ENCODE measurements at regions not wholly inside any gene's neighbourhood (a gene's known extent, or its start where the extent isn't known, plus 50 kb on each side); places are given as distances from the start of the nearest gene placed in this dataset.

DNA sequence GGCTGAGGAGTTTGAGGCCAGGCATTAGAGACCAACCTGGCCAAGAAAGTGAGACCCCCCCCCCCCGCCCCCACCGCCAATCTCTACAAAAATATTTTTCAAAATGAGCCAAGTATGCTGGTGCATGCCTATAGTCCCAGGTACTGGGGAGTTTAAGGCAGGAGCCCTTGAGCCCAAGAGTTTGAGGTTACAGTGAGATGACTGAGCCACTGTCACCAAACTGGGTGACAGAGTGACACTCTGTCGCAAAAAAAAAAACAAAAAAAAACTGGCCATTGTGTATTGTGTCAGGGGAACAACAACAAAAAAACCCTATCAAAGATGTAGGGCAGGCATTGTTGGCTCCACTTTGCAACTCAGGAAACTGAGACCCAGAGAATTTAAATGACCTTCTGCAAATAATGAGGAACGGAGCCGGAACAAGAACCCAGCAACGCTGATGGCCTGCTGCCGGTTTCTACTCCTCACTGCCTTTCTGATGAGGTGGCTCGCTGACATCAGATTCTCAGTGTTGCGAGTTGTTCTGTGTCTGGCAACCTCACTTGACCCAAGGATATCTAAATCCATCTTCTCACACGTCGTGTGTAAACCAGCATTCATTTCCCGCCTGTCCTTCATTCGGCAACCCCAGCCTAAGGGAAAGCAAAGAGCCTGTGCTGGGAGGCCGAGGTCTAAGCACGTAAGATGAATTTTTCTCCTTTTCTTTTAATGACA is 195.2 kb upstream of the CRY1 start:
- H3K4me1 ChIP-seq (ENCODE audit: control insufficient read depth, insufficient read depth, low read length) = no peaks in the 10 kb centered on the region
- no peaks in the 10 kb centered on the region for H3K9me3 ChIP-seq (ENCODE audit: control insufficient read depth, insufficient read depth, low read depth, low read length)
- POLR2A ChIA-PET = no interaction called here

DNA sequence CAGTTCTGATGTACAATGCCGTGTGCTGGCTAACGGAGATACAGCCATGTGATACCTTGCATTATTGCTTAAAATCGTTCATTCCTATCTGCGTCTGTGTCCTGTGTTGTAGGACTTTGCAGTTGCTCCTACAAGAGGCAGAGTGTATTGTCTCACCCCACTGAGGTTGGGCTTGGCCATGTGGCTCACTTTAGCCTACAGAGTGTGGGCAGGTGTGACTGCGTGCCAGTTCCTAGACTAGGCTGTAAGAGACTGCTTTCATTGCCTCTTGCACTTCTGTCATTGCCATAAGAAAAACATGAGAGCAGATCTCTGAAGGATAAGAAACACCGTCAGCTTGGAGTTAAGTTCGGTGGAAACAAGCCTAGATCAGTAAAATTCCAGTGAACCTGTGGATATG is 197.7 kb upstream of the CRY1 start:
- ChIA-PET CTCF (interaction anchor here (0.6 kb wide), 1 partner anchor 313 kb away, joined by 3 read pairs; no protein-coding TSS in a partner anchor), POLR2A (no interaction called here)
- Histone ChIP-seq H3K36me3 (ENCODE audit: control insufficient read depth in 2 of 2, insufficient read depth in 1 of 2, low read length in 2 of 2) (no peaks in the 10 kb centered on the region), H3K27ac (ENCODE audit: extremely low read depth, low read depth, low read length) (no peak overlapping the region), H3K9me3 (ENCODE audit: control insufficient read depth, insufficient read depth, low read depth, low read length) (no peaks in the 10 kb centered on the region), H3K4me1 (ENCODE audit: control insufficient read depth, insufficient read depth, low read length) (no peaks in the 10 kb centered on the region), H3K4me3 (ENCODE audit: low read depth, low read length) (no peak overlapping the region)
- TF ChIP-seq, protein P1, sequence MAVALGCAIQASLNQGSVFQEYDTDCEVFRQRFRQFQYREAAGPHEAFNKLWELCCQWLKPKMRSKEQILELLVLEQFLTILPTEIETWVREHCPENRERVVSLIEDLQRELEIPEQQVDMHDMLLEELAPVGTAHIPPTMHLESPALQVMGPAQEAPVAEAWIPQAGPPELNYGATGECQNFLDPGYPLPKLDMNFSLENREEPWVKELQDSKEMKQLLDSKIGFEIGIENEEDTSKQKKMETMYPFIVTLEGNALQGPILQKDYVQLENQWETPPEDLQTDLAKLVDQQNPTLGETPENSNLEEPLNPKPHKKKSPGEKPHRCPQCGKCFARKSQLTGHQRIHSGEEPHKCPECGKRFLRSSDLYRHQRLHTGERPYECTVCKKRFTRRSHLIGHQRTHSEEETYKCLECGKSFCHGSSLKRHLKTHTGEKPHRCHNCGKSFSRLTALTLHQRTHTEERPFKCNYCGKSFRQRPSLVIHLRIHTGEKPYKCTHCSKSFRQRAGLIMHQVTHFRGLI (tag by site-specific recombination; IDR thresholded peaks at IDR 0.05) = peak; percentile 56
- no peak for TF ChIP-seq ZNF10 (tag by site-specific recombination; IDR thresholded peaks at IDR 0.05)
- TF ChIP-seq ZNF585B (tag by site-specific recombination; IDR thresholded peaks at IDR 0.05) = no peak

More for the DNA sequence above, 195.2 kb upstream of the CRY1 start:
- H3K36me3 ChIP-seq (ENCODE audit: control insufficient read depth in 2 of 2, insufficient read depth in 1 of 2, low read length in 2 of 2) = no peaks in the 10 kb centered on the region
- CTCF ChIA-PET = no interaction called here
- H3K4me3 ChIP-seq (ENCODE audit: low read depth, low read length) = no peak overlapping the region
- no peak for TF ChIP-seq ZNF530 (tag by site-specific recombination; IDR thresholded peaks at IDR 0.05; ENCODE audit: low read depth)
- TF ChIP-seq, protein P2, sequence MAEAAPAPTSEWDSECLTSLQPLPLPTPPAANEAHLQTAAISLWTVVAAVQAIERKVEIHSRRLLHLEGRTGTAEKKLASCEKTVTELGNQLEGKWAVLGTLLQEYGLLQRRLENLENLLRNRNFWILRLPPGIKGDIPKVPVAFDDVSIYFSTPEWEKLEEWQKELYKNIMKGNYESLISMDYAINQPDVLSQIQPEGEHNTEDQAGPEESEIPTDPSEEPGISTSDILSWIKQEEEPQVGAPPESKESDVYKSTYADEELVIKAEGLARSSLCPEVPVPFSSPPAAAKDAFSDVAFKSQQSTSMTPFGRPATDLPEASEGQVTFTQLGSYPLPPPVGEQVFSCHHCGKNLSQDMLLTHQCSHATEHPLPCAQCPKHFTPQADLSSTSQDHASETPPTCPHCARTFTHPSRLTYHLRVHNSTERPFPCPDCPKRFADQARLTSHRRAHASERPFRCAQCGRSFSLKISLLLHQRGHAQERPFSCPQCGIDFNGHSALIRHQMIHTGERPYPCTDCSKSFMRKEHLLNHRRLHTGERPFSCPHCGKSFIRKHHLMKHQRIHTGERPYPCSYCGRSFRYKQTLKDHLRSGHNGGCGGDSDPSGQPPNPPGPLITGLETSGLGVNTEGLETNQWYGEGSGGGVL (tag by site-specific recombination; IDR thresholded peaks at IDR 0.05) = no peak
- TF ChIP-seq, protein P1 (tag by site-specific recombination; IDR thresholded peaks at IDR 0.05) = no peak
- no peak for TF ChIP-seq KLF7 (tag by site-specific recombination; IDR thresholded peaks at IDR 0.05; ENCODE audit: borderline replicate concordance)
- TF ChIP-seq ZNF221 (tag by site-specific recombination; IDR thresholded peaks at IDR 0.05; ENCODE audit: borderline replicate concordance) = no peak
- no peak for TF ChIP-seq ZNF707 (tag by site-specific recombination; IDR thresholded peaks at IDR 0.05)
- no peak for TF ChIP-seq ZNF48 (tag by site-specific recombination; IDR thresholded peaks at IDR 0.05)
- TF ChIP-seq MZF1 (tag by site-specific recombination; IDR thresholded peaks at IDR 0.05; ENCODE audit: borderline replicate concordance) = no peak
- TF ChIP-seq TCF7L2 (IDR thresholded peaks at IDR 0.05; ENCODE audit: borderline replicate concordance, low read depth, low read length) = no peak
- TF ChIP-seq ZNF629 (tag by site-specific recombination; IDR thresholded peaks at IDR 0.05) = no peak
- TF ChIP-seq ZNF701 (tag by site-specific recombination; IDR thresholded peaks at IDR 0.05) = no peak
- no peak for TF ChIP-seq SCRT1 (tag by site-specific recombination; IDR thresholded peaks at IDR 0.05; ENCODE audit: borderline replicate concordance)
- TF ChIP-seq ZNF768 (tag by site-specific recombination; IDR thresholded peaks at IDR 0.05) = no peak
- no peak for TF ChIP-seq ZFHX2 (tag by site-specific recombination; conservative IDR thresholded peaks at IDR 0.05)
- no peak for TF ChIP-seq ZNF174 (tag by site-specific recombination; IDR thresholded peaks at IDR 0.05)
- TF ChIP-seq ZNF585B (tag by site-specific recombination; IDR thresholded peaks at IDR 0.05) = no peak
- TF ChIP-seq ZNF426 (tag by site-specific recombination; IDR thresholded peaks at IDR 0.05) = no peak
- TF ChIP-seq ZNF596 (tag by site-specific recombination; IDR thresholded peaks at IDR 0.05) = no peak
- TF ChIP-seq ZNF776 (tag by site-specific recombination; IDR thresholded peaks at IDR 0.05; ENCODE audit: borderline replicate concordance) = no peak
- no peak overlapping the region for H3K27ac ChIP-seq (ENCODE audit: extremely low read depth, low read depth, low read length)
